ENCODE measurements at regions not wholly inside any gene's neighbourhood (a gene's known extent, or its start where the extent isn't known, plus 50 kb on each side); places are given as distances from the start of the nearest gene placed in this dataset.

- Mint-ChIP-seq H3K9me3 (no peaks in the 10 kb centered on the region), H3K4me3 (no peak overlapping the region), H3K27me3 (peaks cover 5% of the 10 kb centered on the region), H3K36me3 (no peaks in the 10 kb centered on the region), H3K4me1 (ENCODE audit: low read depth) (no peaks in the 10 kb centered on the region), H3K27ac (no peak overlapping the region)
- POLR2A ChIA-PET = no interaction called here
- DNase-seq = no peak
- intact Hi-C loops (cut with micrococcal nuclease) = no loop called here
- CTCF ChIA-PET = no interaction called here
Measured at GRCh38 chr12:41923351-41923750, 221.3 kb downstream of the GXYLT1 start.

- no peaks in the 10 kb centered on the region for H3K36me3 Mint-ChIP-seq
- intact Hi-C loops (cut with micrococcal nuclease) = no loop called here
Measured at GRCh38 chr12:41920355-41920754, 224.3 kb downstream of the GXYLT1 start.

GRCh38 chr12:41919526-41920261 lies 225.0 kb downstream of the GXYLT1 start:
- H3K36me3 Mint-ChIP-seq = no peaks in the 10 kb centered on the region
- no peak for DNase-seq
- H3K9me3 Mint-ChIP-seq = no peaks in the 10 kb centered on the region
- no peaks in the 10 kb centered on the region for H3K4me1 Mint-ChIP-seq (ENCODE audit: low read depth)
- H3K27ac Mint-ChIP-seq = no peak overlapping the region
- H3K27me3 Mint-ChIP-seq = peaks cover 7% of the 10 kb centered on the region
- CTCF ChIA-PET = no interaction called here
- no peak overlapping the region for H3K4me3 Mint-ChIP-seq
- intact Hi-C loops (cut with micrococcal nuclease) = no loop called here
- POLR2A ChIA-PET = no interaction called here

More at GRCh38 chr12:41920355-41920754, 224.3 kb downstream of the GXYLT1 start:
- Mint-ChIP-seq H3K9me3 (no peaks in the 10 kb centered on the region), H3K27ac (no peak overlapping the region), H3K4me1 (ENCODE audit: low read depth) (no peaks in the 10 kb centered on the region), H3K27me3 (peaks cover 7% of the 10 kb centered on the region), H3K4me3 (no peak overlapping the region)
- CTCF ChIA-PET = no interaction called here
- DNase-seq = no peak
- POLR2A ChIA-PET = no interaction called here

GRCh38 chr12:41919048-41919447 lies 225.6 kb downstream of the GXYLT1 start:
- ChIA-PET CTCF (no interaction called here), POLR2A (no interaction called here)
- Mint-ChIP-seq H3K4me1 (ENCODE audit: low read depth) (no peaks in the 10 kb centered on the region), H3K27ac (no peak overlapping the region), H3K36me3 (no peaks in the 10 kb centered on the region), H3K9me3 (no peaks in the 10 kb centered on the region), H3K4me3 (no peak overlapping the region), H3K27me3 (peaks cover 7% of the 10 kb centered on the region)
- intact Hi-C loops (cut with micrococcal nuclease) = no loop called here
- DNase-seq = no peak

GRCh38 chr12:41917938-41918341 lies 226.7 kb downstream of the GXYLT1 start:
- no peaks in the 10 kb centered on the region for H3K4me1 Mint-ChIP-seq (ENCODE audit: low read depth)
- H3K9me3 Mint-ChIP-seq = no peaks in the 10 kb centered on the region
- POLR2A ChIA-PET = no interaction called here
- intact Hi-C loops (cut with micrococcal nuclease) = no loop called here
- DNase-seq = no peak
- H3K27me3 Mint-ChIP-seq = peaks cover 5% of the 10 kb centered on the region
- no peaks in the 10 kb centered on the region for H3K36me3 Mint-ChIP-seq
- H3K4me3 Mint-ChIP-seq = no peak overlapping the region
- no peak overlapping the region for H3K27ac Mint-ChIP-seq
- CTCF ChIA-PET = no interaction called here

GRCh38 chr12:41917181-41917580 lies 227.5 kb downstream of the GXYLT1 start:
- intact Hi-C loops (cut with micrococcal nuclease) = no loop called here
- ChIA-PET POLR2A (no interaction called here), CTCF (no interaction called here)
- no peaks in the 10 kb centered on the region for H3K9me3 Mint-ChIP-seq
- no peak overlapping the region for H3K4me3 Mint-ChIP-seq
- H3K27ac Mint-ChIP-seq = no peak overlapping the region
- no peak for DNase-seq
- peaks cover 5% of the 10 kb centered on the region for H3K27me3 Mint-ChIP-seq
- no peaks in the 10 kb centered on the region for H3K36me3 Mint-ChIP-seq
- H3K4me1 Mint-ChIP-seq (ENCODE audit: low read depth) = no peaks in the 10 kb centered on the region

- Mint-ChIP-seq H3K27ac (no peak overlapping the region), H3K36me3 (no peaks in the 10 kb centered on the region), H3K4me3 (no peak overlapping the region), H3K9me3 (no peaks in the 10 kb centered on the region), H3K4me1 (ENCODE audit: low read depth) (no peaks in the 10 kb centered on the region), H3K27me3 (peaks cover 4% of the 10 kb centered on the region)
- no peak for DNase-seq
- ChIA-PET CTCF (interaction anchor here (1.4 kb wide), 1 partner anchor 421 kb away, joined by 3 read pairs; no protein-coding TSS in a partner anchor), POLR2A (no interaction called here)
- intact Hi-C loops (cut with micrococcal nuclease) = no loop called here
Measured at GRCh38 chr12:41910578-41911320, 233.9 kb downstream of the GXYLT1 start.

GRCh38 chr12:41908206-41908605 lies 236.5 kb downstream of the GXYLT1 start:
- intact Hi-C loops (cut with micrococcal nuclease) = no loop called here
- Mint-ChIP-seq H3K27ac (no peak overlapping the region), H3K27me3 (peaks cover 4% of the 10 kb centered on the region), H3K4me1 (ENCODE audit: low read depth) (no peaks in the 10 kb centered on the region), H3K9me3 (no peaks in the 10 kb centered on the region), H3K4me3 (no peak overlapping the region), H3K36me3 (no peaks in the 10 kb centered on the region)
- ChIA-PET CTCF (no interaction called here), POLR2A (no interaction called here)
- DNase-seq = no peak

- no peak overlapping the region for H3K27ac Mint-ChIP-seq
- peaks cover 4% of the 10 kb centered on the region for H3K27me3 Mint-ChIP-seq
- intact Hi-C loops (cut with micrococcal nuclease) = no loop called here
- ChIA-PET POLR2A (no interaction called here), CTCF (no interaction called here)
- DNase-seq = no peak
- no peaks in the 10 kb centered on the region for H3K4me1 Mint-ChIP-seq (ENCODE audit: low read depth)
- H3K9me3 Mint-ChIP-seq = no peaks in the 10 kb centered on the region
- no peak overlapping the region for H3K4me3 Mint-ChIP-seq
- H3K36me3 Mint-ChIP-seq = no peaks in the 10 kb centered on the region
Measured at GRCh38 chr12:41907550-41907949, 237.1 kb downstream of the GXYLT1 start.

- CTCF ChIA-PET = no interaction called here
- no peaks in the 10 kb centered on the region for H3K9me3 Mint-ChIP-seq
- no peak overlapping the region for H3K27ac Mint-ChIP-seq
- POLR2A ChIA-PET = no interaction called here
- H3K4me1 Mint-ChIP-seq (ENCODE audit: low read depth) = no peaks in the 10 kb centered on the region
- H3K4me3 Mint-ChIP-seq = no peak overlapping the region
- no peak for DNase-seq
- H3K36me3 Mint-ChIP-seq = no peaks in the 10 kb centered on the region
- intact Hi-C loops (cut with micrococcal nuclease) = no loop called here
- H3K27me3 Mint-ChIP-seq = peaks cover 4% of the 10 kb centered on the region
Measured at GRCh38 chr12:41907021-41907420, 237.7 kb downstream of the GXYLT1 start.

- Mint-ChIP-seq H3K4me3 (no peak overlapping the region), H3K9me3 (no peaks in the 10 kb centered on the region), H3K4me1 (ENCODE audit: low read depth) (no peaks in the 10 kb centered on the region), H3K27me3 (peaks cover 4% of the 10 kb centered on the region), H3K27ac (no peak overlapping the region), H3K36me3 (no peaks in the 10 kb centered on the region)
- DNase-seq = no peak
- CTCF ChIA-PET = no interaction called here
- POLR2A ChIA-PET = interaction anchor here (0.6 kb wide), 1 partner anchor 403 kb away, joined by 3 read pairs; no protein-coding TSS in a partner anchor
- intact Hi-C loops (cut with micrococcal nuclease) = no loop called here
Measured at GRCh38 chr12:41905759-41906297, 238.8 kb downstream of the GXYLT1 start.

- H3K27me3 Mint-ChIP-seq = peaks cover 4% of the 10 kb centered on the region
- H3K36me3 Mint-ChIP-seq = no peaks in the 10 kb centered on the region
- no peaks in the 10 kb centered on the region for H3K4me1 Mint-ChIP-seq (ENCODE audit: low read depth)
- POLR2A ChIA-PET = interaction anchor here (0.6 kb wide), 1 partner anchor 404 kb away, joined by 3 read pairs; no protein-coding TSS in a partner anchor
- no peak overlapping the region for H3K27ac Mint-ChIP-seq
- CTCF ChIA-PET = no interaction called here
- no peak for DNase-seq
- intact Hi-C loops (cut with micrococcal nuclease) = no loop called here
- no peaks in the 10 kb centered on the region for H3K9me3 Mint-ChIP-seq
- no peak overlapping the region for H3K4me3 Mint-ChIP-seq
Measured at GRCh38 chr12:41905073-41905758, 239.5 kb downstream of the GXYLT1 start.
